Liver (tissue), 3 donors: ENCODE measurements at regions not wholly inside any gene's neighbourhood (a gene's known extent, or its start where the extent isn't known, plus 50 kb on each side); places are given as distances from the start of the nearest gene placed in this dataset.

Experiments
- NR2F2 ChIP-seq: IDR thresholded peaks from 2 replicates; pipeline ENCODE4 v1.6.1; 2016; ENCODE audit warnings: antibody characterized with exemption
- SP1 ChIP-seq: IDR thresholded peaks from 2 replicates; pipeline ENCODE4 v1.6.1; 2018; ENCODE audit warnings: antibody characterized with exemption, mild to moderate bottlenecking
- TAF1 ChIP-seq: conservative IDR thresholded peaks from 2 replicates; pipeline ENCODE4 v1.6.1; 2016; ENCODE audit warnings: antibody characterized with exemption, mild to moderate bottlenecking
- YY1 ChIP-seq: IDR thresholded peaks from 2 replicates; pipeline ENCODE4 v1.6.1; 2016; ENCODE audit warnings: antibody characterized with exemption, mild to moderate bottlenecking
- TF ChIP-seq, protein P1 (sequence below): fragments of 150-350 bp; IDR thresholded peaks from 2 replicates; pipeline ENCODE4 v1.5.1; 2017; ENCODE audit warnings: improper control_type of control experiment, low read depth, low read length; ENCODE audit not compliant: missing input control
- TF ChIP-seq, protein P2 (sequence below): IDR thresholded peaks from 2 replicates; pipeline ENCODE4 v1.6.1; 2016; ENCODE audit warnings: antibody characterized with exemption, mild to moderate bottlenecking
- TF ChIP-seq, protein P3 (sequence below): IDR thresholded peaks from 2 replicates; pipeline ENCODE4 v1.6.1; 2016; ENCODE audit warnings: antibody characterized with exemption
- donor health status: healthy.
- donor health status: healthy.

DNA sequence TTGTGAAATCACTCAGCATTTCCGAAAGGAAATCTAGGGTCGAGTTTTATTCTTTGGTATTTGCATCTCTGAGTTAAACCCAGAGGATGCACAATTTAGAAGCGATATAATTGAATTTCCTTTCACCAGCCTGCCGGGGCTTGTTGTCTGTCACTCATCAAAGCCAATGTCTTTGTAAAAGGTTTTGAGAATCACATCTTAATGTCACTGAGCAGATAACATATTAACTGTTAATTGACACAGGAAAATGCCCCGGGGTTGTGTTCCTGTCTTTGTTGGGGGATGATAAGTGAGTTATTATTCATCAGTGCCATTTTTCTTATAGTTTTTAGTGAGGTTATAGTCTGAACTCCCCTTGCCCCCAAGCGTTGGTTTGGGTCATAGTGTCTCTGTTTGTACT lies 73.4 kb downstream of the DUSP6 start:
- TF ChIP-seq, protein P1, sequence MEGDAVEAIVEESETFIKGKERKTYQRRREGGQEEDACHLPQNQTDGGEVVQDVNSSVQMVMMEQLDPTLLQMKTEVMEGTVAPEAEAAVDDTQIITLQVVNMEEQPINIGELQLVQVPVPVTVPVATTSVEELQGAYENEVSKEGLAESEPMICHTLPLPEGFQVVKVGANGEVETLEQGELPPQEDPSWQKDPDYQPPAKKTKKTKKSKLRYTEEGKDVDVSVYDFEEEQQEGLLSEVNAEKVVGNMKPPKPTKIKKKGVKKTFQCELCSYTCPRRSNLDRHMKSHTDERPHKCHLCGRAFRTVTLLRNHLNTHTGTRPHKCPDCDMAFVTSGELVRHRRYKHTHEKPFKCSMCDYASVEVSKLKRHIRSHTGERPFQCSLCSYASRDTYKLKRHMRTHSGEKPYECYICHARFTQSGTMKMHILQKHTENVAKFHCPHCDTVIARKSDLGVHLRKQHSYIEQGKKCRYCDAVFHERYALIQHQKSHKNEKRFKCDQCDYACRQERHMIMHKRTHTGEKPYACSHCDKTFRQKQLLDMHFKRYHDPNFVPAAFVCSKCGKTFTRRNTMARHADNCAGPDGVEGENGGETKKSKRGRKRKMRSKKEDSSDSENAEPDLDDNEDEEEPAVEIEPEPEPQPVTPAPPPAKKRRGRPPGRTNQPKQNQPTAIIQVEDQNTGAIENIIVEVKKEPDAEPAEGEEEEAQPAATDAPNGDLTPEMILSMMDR = no peak
- TF ChIP-seq, protein P2, sequence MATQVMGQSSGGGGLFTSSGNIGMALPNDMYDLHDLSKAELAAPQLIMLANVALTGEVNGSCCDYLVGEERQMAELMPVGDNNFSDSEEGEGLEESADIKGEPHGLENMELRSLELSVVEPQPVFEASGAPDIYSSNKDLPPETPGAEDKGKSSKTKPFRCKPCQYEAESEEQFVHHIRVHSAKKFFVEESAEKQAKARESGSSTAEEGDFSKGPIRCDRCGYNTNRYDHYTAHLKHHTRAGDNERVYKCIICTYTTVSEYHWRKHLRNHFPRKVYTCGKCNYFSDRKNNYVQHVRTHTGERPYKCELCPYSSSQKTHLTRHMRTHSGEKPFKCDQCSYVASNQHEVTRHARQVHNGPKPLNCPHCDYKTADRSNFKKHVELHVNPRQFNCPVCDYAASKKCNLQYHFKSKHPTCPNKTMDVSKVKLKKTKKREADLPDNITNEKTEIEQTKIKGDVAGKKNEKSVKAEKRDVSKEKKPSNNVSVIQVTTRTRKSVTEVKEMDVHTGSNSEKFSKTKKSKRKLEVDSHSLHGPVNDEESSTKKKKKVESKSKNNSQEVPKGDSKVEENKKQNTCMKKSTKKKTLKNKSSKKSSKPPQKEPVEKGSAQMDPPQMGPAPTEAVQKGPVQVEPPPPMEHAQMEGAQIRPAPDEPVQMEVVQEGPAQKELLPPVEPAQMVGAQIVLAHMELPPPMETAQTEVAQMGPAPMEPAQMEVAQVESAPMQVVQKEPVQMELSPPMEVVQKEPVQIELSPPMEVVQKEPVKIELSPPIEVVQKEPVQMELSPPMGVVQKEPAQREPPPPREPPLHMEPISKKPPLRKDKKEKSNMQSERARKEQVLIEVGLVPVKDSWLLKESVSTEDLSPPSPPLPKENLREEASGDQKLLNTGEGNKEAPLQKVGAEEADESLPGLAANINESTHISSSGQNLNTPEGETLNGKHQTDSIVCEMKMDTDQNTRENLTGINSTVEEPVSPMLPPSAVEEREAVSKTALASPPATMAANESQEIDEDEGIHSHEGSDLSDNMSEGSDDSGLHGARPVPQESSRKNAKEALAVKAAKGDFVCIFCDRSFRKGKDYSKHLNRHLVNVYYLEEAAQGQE = no peak
- TF ChIP-seq SP1 = no peak
- TF ChIP-seq NR2F2 = peak; percentile 20
- TF ChIP-seq, protein P3, sequence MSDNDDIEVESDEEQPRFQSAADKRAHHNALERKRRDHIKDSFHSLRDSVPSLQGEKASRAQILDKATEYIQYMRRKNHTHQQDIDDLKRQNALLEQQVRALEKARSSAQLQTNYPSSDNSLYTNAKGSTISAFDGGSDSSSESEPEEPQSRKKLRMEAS = no peak
- no peak for TF ChIP-seq YY1
- no peak for TF ChIP-seq TAF1
